NCI-H146 treated with DMSO at 0.1 percent for 48 hours (cell line): ENCODE measurements at regions not wholly inside any gene's neighbourhood (a gene's known extent, or its start where the extent isn't known, plus 50 kb on each side); places are given as distances from the start of the nearest gene placed in this dataset.

ENCODE experiments used
- DNase-seq: peaks from one replicate; lab custom pipeline; 2025; ENCODE audit not compliant: unreplicated experiment; lab: John Stamatoyannopoulos, UW

- DNase-seq = no peak
These were observed 1273.9 kb upstream of the MAP3K7 start for GRCh38 chr6:91860541-91861335.

DNA sequence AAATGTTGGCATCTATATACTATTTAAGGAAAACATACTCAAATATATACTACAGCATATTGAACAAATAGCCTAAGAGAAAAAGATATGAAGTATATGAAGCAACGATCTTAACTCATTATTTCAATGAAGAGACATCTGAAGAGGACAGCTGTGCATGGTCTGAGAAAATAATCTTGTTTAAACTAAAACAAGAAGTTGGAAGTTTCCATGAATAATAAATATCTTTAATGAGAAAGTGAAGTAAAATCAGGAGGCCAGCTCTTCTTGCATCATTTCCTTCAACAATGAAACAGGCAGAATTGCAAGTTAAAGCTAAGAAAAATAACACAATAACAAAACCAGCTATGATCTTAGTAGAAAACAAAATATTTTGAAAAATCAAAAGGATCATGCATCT lies 1265.4 kb upstream of the MAP3K7 start:
- no peak for DNase-seq

- no peak for DNase-seq
These were observed 1247.9 kb upstream of the MAP3K7 start for GRCh38 chr6:91834813-91835212.

DNA sequence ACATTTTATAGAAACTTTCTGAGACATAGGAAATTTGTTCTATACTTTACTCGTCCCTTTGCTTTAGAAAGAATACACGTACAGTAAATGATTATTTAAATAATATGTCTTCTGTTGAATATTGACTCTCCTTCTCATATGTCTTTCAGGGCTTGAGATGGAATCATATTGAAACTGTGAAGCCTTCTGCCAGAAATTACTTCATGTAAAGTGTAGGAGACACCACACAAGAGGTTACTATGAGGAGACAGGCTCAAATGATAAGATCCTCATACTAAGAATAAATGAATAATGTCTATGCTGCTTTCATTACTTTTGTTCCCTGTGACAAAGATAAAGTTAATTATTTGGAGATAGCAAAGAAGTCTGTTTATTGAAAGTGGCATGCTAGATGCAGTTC lies 1240.3 kb upstream of the MAP3K7 start:
- DNase-seq = no peak

GRCh38 chr6:91826128-91826527 lies 1239.3 kb upstream of the MAP3K7 start:
- no peak for DNase-seq

DNA sequence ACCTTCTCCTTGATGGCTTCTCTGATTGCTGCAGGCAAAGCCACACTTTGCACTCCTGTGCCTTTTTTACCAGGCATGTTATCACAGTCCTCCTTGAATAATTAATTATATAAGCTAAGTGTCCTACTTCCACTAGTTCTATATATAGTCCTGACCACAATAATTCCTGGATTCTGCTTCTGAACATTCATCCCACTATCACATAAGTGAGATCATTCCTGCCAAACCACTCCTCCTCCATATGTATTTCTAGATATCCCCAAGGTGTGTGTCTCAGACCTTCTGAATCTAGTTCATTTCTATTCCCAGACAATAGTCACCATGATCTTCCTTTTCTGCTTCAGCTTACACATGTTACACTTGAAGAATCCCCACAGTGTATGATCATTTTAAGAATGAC lies 1237.5 kb upstream of the MAP3K7 start:
- no peak for DNase-seq

GRCh38 chr6:91822581-91822980 lies 1235.7 kb upstream of the MAP3K7 start:
- no peak for DNase-seq

DNA sequence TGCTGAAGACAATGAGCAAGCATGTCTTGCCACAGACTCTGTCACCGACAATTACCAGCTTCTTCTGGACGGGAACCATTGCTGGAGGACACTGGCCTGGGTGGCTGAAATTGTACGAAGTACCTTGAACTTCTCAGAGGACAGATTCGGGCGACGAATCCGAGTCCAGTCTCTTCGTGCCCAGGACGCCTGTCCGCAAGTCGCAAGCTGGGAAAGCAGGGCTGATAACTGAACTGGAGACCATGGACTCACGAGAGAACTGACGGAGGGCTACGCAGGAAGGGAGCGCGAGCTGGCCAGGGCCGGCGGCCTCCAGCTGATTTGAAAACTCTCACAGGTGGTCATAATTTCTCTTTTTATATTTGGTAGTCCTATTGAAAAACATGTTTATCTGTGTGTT lies 1229.5 kb upstream of the MAP3K7 start:
- DNase-seq = no peak

DNA sequence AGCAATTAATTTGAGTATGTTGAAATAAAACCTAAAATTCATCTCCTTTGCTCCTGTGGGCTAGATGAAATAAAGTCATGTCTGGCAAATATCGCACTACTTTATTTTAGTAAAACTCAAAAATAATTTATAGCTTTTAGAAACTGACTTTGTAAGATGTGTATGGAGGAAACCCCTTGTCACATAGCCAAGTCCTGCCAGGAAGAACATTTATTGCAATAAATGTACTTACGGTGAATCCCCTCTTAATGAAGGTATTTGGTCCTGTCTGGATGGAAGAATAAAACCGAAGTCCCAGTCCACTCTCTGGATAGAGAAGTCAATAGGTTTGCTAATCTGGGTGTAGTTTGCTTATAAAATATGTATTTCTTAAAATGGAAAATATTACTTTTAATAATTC lies 1226.8 kb upstream of the MAP3K7 start:
- DNase-seq = no peak

- no peak for DNase-seq
These were observed 1225.9 kb upstream of the MAP3K7 start for GRCh38 chr6:91812596-91813274.

DNA sequence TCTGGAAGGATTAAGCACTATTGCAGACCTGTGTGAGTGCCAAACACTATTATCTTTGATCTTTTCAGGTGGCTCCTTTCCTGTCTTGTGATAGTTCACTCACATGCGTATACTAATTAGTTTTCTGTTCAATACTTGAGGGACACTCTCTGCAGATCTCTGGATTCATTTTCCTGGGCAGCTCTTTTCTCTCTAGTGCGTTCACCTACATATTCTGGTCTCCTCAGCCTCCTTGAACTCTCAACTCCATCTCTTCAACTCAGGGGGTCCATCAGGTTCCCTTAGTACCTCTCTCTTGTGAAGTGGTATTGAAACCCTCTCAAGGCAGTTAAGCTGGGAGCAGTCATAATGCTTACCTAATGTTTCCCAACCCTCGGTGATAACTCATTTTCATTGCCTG lies 1218.1 kb upstream of the MAP3K7 start:
- no peak for DNase-seq

DNA sequence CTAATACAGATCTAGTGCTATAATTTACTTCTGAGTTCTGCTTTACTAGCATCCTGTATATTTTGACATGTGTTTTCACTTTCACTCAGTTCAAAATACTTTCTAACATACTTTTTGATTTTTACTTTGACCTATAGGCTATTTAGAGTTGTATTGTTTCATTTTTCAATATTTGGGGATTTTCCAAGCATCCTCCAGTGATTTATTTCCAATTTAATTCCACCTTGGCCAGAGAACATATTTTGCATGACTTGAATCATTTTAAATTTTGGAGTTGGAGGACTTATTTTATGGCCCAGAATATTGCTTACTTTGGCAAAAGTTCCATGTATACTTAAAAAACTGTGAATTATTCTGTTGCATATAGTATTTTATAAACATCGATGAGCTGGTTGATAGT lies 1215.6 kb upstream of the MAP3K7 start:
- DNase-seq = no peak

GRCh38 chr6:91796603-91797002 lies 1209.7 kb upstream of the MAP3K7 start:
- DNase-seq = peak; percentile 29

DNA sequence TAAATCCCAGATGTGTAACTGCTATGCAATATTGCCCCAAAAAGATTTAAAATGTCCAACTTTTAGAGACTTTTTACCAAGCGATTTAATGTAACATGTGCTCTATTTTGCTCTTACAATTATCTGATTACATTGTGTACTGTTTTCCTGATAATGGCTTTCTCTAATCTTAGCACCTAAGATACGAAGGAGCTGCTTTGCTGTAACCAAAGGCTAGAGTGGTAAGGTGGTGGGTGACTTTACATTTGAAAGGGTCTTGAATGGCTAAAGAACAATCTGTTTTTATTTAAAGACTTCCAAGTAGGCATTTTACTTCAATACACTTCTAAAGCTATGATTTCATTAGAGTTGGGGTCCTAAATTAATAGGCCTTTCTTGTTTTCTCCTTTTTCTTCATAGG lies 1201.6 kb upstream of the MAP3K7 start:
- no peak for DNase-seq

DNA sequence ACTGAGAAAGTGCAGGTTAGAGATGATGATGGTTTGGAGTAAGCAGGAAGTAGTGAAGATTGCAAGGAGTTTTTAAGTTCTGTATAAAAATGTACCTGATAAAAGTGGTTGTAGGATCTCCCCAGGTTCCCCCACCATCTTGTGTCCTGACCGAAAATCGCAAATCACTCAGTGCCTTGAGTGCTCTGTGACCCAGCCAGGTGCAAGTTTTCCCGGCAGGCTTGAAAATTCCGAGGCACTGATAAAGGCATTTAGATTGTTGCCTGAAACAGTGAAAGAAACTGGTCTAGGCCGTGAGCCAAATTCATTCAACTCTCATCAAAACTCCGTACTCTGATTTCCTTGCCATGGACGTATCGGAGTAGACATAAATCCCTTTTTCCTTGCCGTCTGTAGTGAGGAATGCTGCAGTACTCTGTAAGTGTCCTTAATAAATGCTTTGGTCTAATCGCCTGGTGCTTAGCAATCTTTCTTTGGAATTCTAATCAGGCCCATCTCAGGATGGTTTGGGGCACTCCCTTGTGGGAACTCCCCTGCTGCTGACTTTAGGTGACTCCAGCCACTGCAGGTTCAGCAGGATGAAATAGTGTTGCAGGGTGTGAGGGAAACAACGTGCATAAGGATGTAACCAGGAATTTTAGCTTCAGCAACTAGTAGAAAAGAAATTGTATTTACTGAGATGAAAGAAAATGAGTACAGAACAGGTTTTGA lies 1199.8 kb upstream of the MAP3K7 start:
- no peak for DNase-seq

DNA sequence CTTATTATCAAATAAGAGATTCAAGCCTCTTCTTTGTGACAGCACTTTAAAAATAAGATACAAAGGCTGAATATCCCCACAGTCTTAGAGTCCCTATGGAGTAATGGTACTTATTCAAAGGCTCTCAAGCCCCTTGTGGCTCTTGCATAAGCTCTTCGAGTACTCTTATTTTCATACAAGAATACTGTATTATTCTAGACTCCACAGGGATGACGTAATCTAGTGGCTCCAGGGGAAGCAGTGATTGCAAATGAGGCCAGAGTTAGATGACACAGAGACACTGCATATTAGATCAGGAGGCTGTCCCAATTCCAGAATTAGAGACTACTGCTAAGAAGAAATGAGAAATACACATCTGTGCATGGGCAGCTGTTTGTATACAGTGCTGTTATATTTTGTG lies 1195.9 kb upstream of the MAP3K7 start:
- DNase-seq = no peak

DNA sequence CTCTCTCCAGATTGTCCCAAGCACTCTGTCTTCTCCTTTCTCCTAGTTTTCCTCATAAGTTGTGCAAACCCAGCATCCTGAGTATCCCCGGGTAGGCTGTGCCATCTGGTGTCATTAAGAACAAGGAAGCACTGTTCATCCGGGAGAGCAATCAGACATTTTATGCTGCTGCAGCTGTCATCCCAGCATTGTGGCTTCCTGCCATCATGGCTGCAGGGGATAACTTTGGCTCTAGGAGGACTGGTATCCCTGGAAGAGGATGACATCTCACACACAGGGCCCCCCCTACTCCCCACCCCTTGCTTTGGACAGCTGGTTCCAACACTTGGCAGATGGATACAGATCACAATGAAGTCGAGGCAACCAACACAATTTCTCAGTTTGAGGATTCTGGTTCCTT lies 1195.1 kb upstream of the MAP3K7 start:
- peak; percentile 9 for DNase-seq

- peak; percentile 24 for DNase-seq
These were observed 1193.4 kb upstream of the MAP3K7 start for GRCh38 chr6:91780270-91780669.

GRCh38 chr6:91761621-91762020 lies 1174.7 kb upstream of the MAP3K7 start:
- no peak for DNase-seq

DNA sequence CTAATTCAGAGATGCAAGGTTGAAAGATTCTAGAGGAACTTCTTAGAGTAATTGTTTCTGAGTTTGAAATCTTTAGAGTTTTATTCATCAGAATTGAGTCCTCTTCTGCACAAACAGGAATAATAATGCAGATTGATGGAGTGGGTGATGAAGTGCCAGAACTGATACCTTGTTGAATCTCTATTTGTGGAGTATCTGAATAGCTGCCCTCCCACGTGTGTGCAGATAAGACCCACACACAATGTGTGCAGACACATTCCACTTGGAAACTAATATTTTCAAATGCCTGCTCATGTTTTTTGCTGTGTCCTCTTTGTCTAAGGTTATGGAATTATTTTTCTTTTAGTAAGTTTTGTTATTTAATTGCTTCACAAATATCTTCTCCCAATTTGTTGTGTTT lies 1167.8 kb upstream of the MAP3K7 start:
- DNase-seq = no peak

DNA sequence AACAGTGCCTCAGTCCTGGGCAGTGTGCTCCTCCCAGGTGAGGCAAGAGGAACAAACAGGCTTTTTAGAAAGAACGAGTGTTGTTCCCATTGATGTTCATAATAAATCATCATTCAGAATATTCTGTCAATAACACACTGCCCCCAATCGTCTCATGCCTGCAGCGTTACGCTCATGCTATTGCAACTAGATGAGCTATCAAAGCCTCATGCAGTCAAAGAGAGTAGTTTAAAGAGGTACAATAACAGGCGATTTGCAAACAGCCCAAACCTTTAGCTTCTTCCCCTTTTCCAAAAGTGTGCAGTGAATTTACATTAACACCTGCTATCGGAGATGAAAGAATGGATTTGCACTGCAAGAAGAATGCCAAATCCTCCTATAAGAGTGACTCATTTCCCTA lies 1164.7 kb upstream of the MAP3K7 start:
- no peak for DNase-seq

GRCh38 chr6:91744566-91744965 lies 1157.7 kb upstream of the MAP3K7 start:
- DNase-seq = no peak
